ENCODE measurements at regions not wholly inside any gene's neighbourhood (a gene's known extent, or its start where the extent isn't known, plus 50 kb on each side); places are given as distances from the start of the nearest gene placed in this dataset.

- DNase-seq (ENCODE audit: low spot score) = no peak
These were observed 95.6 kb downstream of the RASSF10 start for GRCh38 chr11:13104619-13105236.

GRCh38 chr11:13105237-13105844, 96.2 kb downstream of the RASSF10 start:
- no peak for DNase-seq (ENCODE audit: low spot score)

DNA sequence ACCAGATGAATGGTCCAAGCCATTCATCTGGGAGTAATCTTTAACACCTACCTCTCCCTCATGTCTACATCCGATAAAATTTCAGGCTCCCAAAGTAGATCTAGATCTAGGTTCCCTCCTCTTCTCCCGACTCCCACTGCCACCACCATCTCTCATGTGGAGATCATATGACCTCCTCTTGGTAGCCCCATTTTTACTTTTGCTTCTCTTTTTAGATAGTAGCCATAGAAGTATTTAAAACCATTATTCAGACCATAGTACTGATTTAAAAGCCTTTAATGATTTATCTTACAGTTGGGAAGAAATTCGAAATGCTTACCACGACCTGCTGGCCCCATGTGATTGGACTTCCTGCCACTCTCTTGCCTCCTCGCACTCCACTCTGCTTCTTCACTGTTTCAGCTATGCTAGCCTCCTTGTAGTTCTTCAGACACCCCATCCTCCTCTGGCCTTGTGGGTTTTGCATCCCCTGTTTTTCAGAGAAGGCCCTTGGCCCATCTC, 98.5 kb downstream of the RASSF10 start:
- DNase-seq (ENCODE audit: low spot score) = no peak

DNA sequence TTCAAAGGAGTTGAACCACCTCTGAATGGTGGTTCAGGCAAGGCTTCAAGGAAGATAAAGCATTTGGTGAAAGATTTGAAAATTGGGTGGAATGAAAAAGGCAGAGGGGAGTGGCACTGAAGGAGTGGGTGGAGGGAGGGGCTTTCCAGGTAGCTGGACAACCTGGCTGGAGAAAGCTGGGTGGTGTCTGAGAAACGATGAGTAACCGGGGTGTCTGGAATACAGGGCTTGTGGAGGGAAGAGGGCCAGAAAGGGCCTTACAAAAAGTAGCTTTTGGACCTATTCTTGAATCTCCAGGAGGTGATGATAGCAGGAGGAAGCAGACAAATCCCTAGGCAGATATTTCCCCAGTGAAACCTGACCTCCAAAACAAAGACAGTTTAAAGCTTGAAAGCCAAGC, 99.3 kb downstream of the RASSF10 start:
- no peak for DNase-seq (ENCODE audit: low spot score)

- no peak for DNase-seq (ENCODE audit: low spot score)
These were observed 100.5 kb downstream of the RASSF10 start for GRCh38 chr11:13109616-13110015.

GRCh38 chr11:13110145-13110544, 101.0 kb downstream of the RASSF10 start:
- no peak for DNase-seq (ENCODE audit: low spot score)

DNA sequence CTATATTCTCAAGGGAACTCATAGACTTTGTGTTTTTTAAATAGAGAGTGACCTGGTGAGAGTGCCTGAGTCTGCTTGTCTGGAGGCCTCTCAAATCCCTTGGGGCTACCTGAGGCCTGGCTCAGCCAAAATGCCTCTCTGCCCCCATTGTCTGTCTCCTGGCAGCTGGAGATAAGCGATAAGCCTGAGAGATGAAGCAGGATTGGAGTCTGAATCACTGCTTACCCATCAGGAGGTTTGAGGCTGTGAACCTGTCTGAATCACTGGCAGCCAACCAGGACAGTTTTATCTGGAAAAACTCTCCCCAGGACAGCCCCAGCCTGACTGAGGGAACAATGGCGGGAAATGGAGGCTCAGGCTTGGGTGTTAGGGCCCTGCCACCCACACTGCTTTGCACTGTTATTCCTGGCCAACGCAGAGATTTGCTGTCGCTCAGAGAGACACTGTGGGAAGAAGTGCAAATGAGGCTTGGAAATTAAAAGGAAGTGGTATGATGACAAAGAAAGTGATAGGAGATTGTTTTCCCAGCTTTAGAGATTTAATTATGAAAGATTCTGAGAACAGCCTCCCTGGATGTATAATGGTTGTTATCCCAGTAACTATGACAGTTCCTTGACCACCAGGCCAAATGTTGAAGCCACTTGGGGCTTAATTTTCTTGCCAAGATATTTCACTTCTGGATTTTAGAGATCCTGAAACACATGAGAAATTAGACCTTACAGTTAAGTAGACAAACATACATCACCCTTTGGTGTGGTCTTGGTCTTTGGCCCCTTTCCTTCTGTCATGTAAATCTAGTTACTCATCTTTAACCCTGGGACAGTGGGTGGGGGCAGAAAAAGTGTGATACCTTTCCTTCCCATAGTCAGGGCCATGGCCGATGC, 102.1 kb downstream of the RASSF10 start:
- DNase-seq (ENCODE audit: low spot score) = no peak

GRCh38 chr11:13111813-13112130, 102.7 kb downstream of the RASSF10 start:
- DNase-seq (ENCODE audit: low spot score) = no peak

DNA sequence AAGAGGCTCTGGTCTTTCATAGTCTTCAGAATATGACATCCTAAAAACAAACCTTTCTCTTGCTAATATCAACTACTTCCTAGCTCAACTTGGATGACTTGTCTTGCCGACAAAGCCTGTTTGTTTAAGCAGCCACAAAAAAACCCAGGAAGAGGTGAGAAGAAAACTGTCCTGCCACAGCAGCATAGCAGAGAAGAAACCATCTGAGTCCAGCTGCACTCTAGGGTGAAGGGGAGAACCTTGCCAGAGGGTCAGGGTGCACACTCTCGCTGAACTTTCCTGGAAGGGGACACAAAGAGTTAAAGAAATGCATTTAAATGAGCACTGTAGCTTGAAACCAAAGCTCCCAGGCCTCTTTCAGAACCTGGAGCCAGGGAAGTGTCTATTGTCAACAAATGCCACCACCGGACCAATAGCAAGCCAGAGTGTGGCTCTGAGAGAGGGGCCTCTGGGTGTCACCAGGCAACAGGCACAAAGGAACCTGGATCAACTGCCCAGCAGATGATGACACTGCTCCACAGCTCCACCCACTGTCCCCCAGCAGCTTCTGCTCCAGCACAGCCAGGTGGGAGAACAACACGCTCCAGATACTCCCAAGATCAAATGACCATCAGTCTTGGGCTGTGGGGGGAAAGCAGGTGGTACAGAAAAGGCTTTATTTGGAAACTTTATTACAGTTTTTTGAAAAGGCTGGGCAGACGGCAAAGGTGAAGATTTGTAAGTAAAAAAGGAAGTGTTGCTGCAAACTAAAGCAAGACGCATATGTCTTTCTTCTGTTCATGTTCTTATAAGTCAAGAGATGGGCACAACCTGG, 105.7 kb downstream of the RASSF10 start:
- DNase-seq (ENCODE audit: low spot score) = peak; percentile 63

DNA sequence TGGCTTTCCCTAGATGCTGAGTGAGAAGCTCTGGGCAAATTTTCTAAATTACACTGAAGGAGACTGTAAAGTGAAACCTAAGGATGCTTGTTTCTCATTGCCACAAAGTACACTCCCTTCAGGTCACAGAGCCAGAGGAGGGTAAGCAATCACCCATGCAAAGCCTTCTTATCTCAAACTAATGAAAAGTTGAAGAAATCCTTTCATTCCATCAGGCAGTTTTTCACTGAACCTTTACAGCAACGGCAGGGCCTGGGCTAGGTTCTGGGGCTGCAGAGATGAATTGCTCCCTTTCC, 106.2 kb downstream of the RASSF10 start:
- DNase-seq (ENCODE audit: low spot score) = no peak

- DNase-seq (ENCODE audit: low spot score) = no peak
These were observed 107.4 kb downstream of the RASSF10 start for GRCh38 chr11:13116491-13116890.

GRCh38 chr11:13117344-13117743, 108.2 kb downstream of the RASSF10 start:
- no peak for DNase-seq (ENCODE audit: low spot score)

DNA sequence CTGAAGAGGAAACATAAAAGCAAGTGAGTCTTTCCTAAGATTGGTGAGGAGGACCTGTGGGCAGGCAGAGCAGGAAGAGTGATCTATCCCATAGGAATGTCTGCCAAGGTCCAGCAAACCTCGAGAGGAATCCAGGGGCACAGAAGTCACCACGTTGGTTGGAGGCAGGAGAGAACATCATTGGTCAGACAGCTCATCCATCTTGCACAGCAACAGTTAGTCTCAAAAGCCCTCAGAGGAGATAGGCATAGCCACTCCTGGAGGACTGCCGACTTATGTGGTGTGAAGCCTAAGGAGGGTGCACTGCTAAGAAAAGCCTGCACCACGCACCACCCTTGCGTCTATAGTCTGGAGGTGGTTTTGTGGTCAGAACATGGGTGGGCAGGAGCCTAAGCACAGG, 109.1 kb downstream of the RASSF10 start:
- no peak for DNase-seq (ENCODE audit: low spot score)

DNA sequence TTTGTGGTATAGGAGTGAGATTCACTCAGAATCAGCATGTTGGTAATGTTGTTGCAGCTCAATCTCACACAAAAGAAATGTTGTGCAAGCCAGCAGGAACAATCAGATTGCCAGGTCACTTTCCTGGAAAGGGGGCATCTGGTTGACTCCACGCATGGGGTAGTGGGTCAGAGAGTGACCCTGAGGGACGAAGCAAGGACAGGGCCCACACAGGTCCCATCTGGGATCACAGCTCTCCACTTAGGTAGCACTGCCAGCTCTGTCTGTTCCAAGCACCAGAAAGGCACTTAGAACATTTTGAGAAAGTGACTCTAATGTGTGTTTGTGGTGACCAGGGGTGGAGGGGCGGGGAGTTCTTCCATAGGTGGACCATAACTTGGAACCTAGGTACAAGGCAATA, 109.5 kb downstream of the RASSF10 start:
- no peak for DNase-seq (ENCODE audit: low spot score)

- no peak for DNase-seq (ENCODE audit: low spot score)
These were observed 110.2 kb downstream of the RASSF10 start for GRCh38 chr11:13119361-13119760.

DNA sequence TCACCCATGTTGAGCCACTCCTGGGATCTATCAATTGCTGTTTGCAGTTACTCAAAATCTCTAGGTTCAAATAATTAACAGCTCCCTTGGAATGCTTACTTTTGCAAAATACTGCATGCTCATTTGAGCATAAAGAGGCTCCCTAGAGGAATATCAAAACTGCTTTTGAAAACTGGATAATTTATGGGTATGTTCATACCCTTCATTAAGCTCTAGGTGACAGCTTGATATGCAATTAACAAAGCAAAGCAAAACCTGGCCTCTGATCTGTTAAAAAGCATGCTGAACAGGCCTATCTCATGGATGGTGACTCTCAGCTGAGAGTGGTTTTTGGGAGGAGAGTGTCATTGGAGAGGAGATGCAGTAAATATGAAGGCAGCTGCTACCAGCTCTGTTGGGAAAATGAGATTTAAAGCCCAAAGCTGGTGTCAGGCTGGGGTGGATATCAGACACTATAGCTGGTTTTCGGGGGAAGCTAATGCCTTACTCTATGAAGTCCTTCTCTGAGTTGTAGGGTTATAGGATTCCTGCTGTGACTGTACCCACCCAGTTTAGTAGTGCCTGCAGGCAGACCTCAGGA, 110.9 kb downstream of the RASSF10 start:
- no peak for DNase-seq (ENCODE audit: low spot score)

- no peak for DNase-seq (ENCODE audit: low spot score)
These were observed 111.6 kb downstream of the RASSF10 start for GRCh38 chr11:13120691-13121090.

DNA sequence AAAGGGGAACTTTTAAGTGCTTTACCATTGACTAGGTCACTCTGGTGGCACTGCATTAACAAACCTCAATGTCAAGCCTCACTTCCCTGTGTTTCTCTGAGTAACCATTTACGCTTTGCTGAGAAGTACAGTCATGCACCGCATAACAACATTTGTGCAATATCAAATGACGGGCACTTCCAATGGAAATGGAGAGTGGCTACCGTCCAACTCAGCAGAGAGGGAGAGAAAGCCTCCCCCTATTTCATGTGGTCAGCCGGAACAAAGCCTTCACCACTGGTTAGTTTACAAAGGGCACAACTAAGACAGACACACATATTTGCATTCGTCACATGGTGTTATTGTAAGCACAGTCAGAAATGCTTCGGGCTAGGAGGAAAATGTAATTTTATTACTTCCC, 117.3 kb downstream of the RASSF10 start:
- DNase-seq (ENCODE audit: low spot score) = no peak

DNA sequence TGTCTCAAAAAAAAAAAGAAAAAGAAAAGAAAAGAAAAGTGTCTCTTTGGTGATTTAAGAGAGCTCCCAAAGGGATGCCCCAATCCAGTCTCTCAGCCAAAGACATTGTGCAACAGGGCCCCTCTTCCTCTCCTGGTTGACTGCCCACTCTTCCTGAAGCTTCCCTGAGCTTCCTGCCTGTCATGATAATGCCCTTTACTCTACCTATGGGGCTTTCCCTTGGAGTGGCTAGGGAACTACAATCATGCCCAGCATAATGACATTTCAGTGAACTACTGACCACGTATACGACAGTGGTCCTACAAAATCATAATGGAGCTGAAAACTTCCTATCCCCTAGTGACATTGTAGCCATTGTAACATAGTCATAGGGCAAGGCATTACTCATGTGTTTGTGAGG, 118.0 kb downstream of the RASSF10 start:
- no peak for DNase-seq (ENCODE audit: low spot score)

DNA sequence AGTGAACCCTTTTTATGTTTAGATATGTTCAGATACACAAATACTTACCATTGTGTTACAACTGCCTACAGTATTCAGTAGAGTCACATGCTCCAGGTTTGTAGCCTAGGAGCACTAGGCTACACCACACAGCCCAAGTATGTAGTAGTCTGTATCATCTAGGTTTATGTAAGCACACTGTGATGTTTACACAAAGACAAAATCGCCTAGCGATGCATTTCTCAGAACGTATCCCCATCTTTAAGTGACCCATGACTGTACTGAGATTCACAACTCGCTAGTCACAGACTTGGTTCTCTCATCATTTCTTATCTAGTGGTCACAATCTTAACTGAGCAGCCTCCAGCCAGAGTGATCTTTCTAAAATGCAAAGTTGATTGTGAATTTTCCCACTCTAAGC, 119.2 kb downstream of the RASSF10 start:
- DNase-seq (ENCODE audit: low spot score) = no peak

DNA sequence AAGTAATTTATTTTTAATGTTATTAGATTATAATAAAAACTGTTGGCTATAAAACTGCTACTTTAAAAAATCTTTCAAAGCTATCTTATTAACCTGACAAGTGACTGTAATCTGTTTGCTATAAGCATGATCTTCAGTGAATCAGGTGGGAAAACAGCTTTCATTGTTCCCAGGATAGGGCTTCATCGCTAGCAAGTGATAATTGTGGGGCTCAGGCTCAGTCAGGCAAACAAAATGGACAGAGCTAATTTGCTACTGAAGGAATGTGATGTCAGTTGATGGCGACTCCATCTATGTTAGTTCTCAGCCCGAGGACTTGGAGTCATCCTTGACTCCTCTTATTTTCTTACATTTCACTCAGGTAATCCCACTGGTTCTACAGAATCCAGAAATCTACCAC, 125.0 kb downstream of the RASSF10 start:
- DNase-seq (ENCODE audit: low spot score) = no peak

- no peak for DNase-seq (ENCODE audit: low spot score)
These were observed 125.8 kb downstream of the RASSF10 start for GRCh38 chr11:13134886-13135285.
